Neural cell (in vitro differentiated cells): ENCODE measurements at regions not wholly inside any gene's neighbourhood (a gene's known extent, or its start where the extent isn't known, plus 50 kb on each side); places are given as distances from the start of the nearest gene placed in this dataset.

ENCODE experiments used
- H2AFZ ChIP-seq: fragments of 200-600, 300-800 bp; sonication (generic), shearing (Covaris generic); 2 replicates; pipeline ENCODE4 v1.6.0; 2014; ENCODE audit warnings: low read depth, mild to moderate bottlenecking, antibody characterized with exemption, low read length, moderate library complexity
- H3F3A ChIP-seq: fragments of 200-600 bp; shearing (Covaris generic); 2 replicates; pipeline ENCODE4 v1.6.1; 2016; ENCODE audit warnings: mild to moderate bottlenecking, moderate library complexity, mixed read lengths, antibody characterized with exemption, low read length; ENCODE audit not compliant: insufficient read depth, poor library complexity, severe bottlenecking
- H3K27ac ChIP-seq: fragments of 200-600, 300-800 bp; sonication (generic), shearing (Covaris generic); 2 replicates; pipeline ENCODE4 v1.5.1; 2014; ENCODE audit warnings: mild to moderate bottlenecking, low read length, moderate library complexity
- H3K27me3 ChIP-seq: fragments of 300-800, 200-600 bp; sonication (generic), shearing (Covaris generic); 2 replicates; pipeline ENCODE4 v1.6.0; 2014; ENCODE audit warnings: mild to moderate bottlenecking, low read depth, low read length, moderate library complexity; ENCODE audit not compliant: insufficient read depth
- H3K36me3 ChIP-seq: fragments of 300-800, 200-600 bp; sonication (generic), shearing (Covaris generic); 2 replicates; pipeline ENCODE4 v1.5.1; 2014; ENCODE audit warnings: mild to moderate bottlenecking, antibody characterized with exemption, low read length, moderate library complexity; ENCODE audit not compliant: insufficient read depth
- H3K4me2 ChIP-seq: fragments of 300-800, 200-600 bp; sonication (generic), shearing (Covaris generic); 2 replicates; pipeline ENCODE4 v1.6.0; 2014; ENCODE audit warnings: mild to moderate bottlenecking, low read length
- H3K4me3 ChIP-seq: fragments of 300-800, 200-600 bp; sonication (generic), shearing (Covaris generic); 2 replicates; pipeline ENCODE4 v1.5.1; 2014; ENCODE audit warnings: mild to moderate bottlenecking, low read length, moderate library complexity
- H3K79me2 ChIP-seq: fragments of 200-600 bp; shearing (Covaris generic); replicated peaks from 2 replicates; pipeline ENCODE4 v1.6.0; 2014; ENCODE audit warnings: mild to moderate bottlenecking, low read length, moderate library complexity; ENCODE audit not compliant: insufficient read depth
- H3K9ac ChIP-seq: fragments of 300-800, 200-600 bp; sonication (generic), shearing (Covaris generic); 2 replicates; pipeline ENCODE4 v1.6.1; 2016; ENCODE audit warnings: mild to moderate bottlenecking, low read length, mixed read lengths
- H3K9me2 ChIP-seq: fragments of 200-600 bp; shearing (Covaris generic); 2 replicates; pipeline ENCODE4 v1.6.1; 2016; ENCODE audit warnings: mild to moderate bottlenecking, low read length, mixed read lengths; ENCODE audit not compliant: insufficient read depth
- H3K9me3 ChIP-seq: fragments of 200-600, 300-800 bp; sonication (generic), shearing (Covaris generic); 2 replicates; pipeline ENCODE4 v1.6.1; 2016; ENCODE audit warnings: mild to moderate bottlenecking, mixed run types, low read length, moderate library complexity, mixed read lengths
- H4K20me1 ChIP-seq: fragments of 200-600 bp; shearing (Covaris generic); 2 replicates; pipeline ENCODE4 v1.6.1; 2016; ENCODE audit warnings: mild to moderate bottlenecking, mixed run types; ENCODE audit not compliant: insufficient read depth
- CTCF ChIP-seq: fragments of 450-650 bp; IDR thresholded peaks from 2 replicates; pipeline ENCODE4 v1.5.1; 2014; ENCODE audit warnings: antibody characterized with exemption, mild to moderate bottlenecking, moderate library complexity; ENCODE audit not compliant: poor library complexity, severe bottlenecking
- EP300 ChIP-seq: fragments of 450-650 bp; conservative IDR thresholded peaks from 2 replicates; pipeline ENCODE4 v1.6.1; 2014; ENCODE audit warnings: antibody characterized with exemption, mild to moderate bottlenecking, moderate library complexity; ENCODE audit not compliant: poor library complexity, severe bottlenecking
- EZH2 ChIP-seq: fragments of 200-600, 300-800 bp; shearing (Covaris generic), sonication (generic); IDR thresholded peaks from 2 replicates; pipeline ENCODE4 v1.6.1; 2014; ENCODE audit warnings: antibody characterized with exemption, low read length, borderline replicate concordance, mild to moderate bottlenecking; ENCODE audit not compliant: insufficient read depth, poor library complexity, severe bottlenecking
- MXI1 ChIP-seq: fragments of 450-650 bp; conservative IDR thresholded peaks from 2 replicates; pipeline ENCODE4 v1.6.1; 2014; ENCODE audit warnings: antibody characterized with exemption, mild to moderate bottlenecking; ENCODE audit not compliant: poor library complexity, severe bottlenecking
- POLR2AphosphoS5 ChIP-seq: IDR thresholded peaks from 2 replicates; pipeline ENCODE4 v1.6.1; 2012
- RAD21 ChIP-seq: fragments of 450-650 bp; conservative IDR thresholded peaks from 2 replicates; pipeline ENCODE4 v1.6.1; 2014; ENCODE audit warnings: antibody characterized with exemption, mild to moderate bottlenecking, moderate library complexity
- REST ChIP-seq: IDR thresholded peaks from 2 replicates; pipeline ENCODE4 v1.6.1; 2012; ENCODE audit warnings: borderline replicate concordance
- SMC3 ChIP-seq: fragments of 450-650 bp; conservative IDR thresholded peaks from 2 replicates; pipeline ENCODE4 v1.6.1; 2014; ENCODE audit warnings: antibody characterized with exemption, mild to moderate bottlenecking, moderate library complexity; ENCODE audit not compliant: poor library complexity
- TAF1 ChIP-seq: IDR thresholded peaks from 2 replicates; pipeline ENCODE4 v1.6.1; 2012; ENCODE audit warnings: low read depth

GRCh38 chr4:175341203-175341755, 423.1 kb downstream of the ADAM29 start:
- H3K4me3 ChIP-seq = no peak overlapping the region
- H2AFZ ChIP-seq = no peak overlapping the region
- H3K9me3 ChIP-seq = no peaks in the 10 kb centered on the region
- no peak overlapping the region for H3K27ac ChIP-seq
- H3K9ac ChIP-seq = no peak overlapping the region
- TF ChIP-seq EZH2 = no peak
- no peak for TF ChIP-seq POLR2AphosphoS5
- no peak for TF ChIP-seq RAD21
- TF ChIP-seq MXI1 = no peak
- TF ChIP-seq SMC3 = no peak
- no peak for TF ChIP-seq REST
- TF ChIP-seq TAF1 = no peak
- no peak for TF ChIP-seq EP300
- no peak for TF ChIP-seq CTCF
- no peaks in the 10 kb centered on the region for H3K79me2 ChIP-seq
- H3K27me3 ChIP-seq = no peaks in the 10 kb centered on the region
- H4K20me1 ChIP-seq = no peaks in the 10 kb centered on the region
- no peaks in the 10 kb centered on the region for H3K36me3 ChIP-seq
- no peak overlapping the region for H3K4me2 ChIP-seq
- H3K9me2 ChIP-seq = no peaks in the 10 kb centered on the region
- H3F3A ChIP-seq = no peaks in the 10 kb centered on the region

GRCh38 chr4:175346376-175346775, 428.2 kb downstream of the ADAM29 start:
- Histone ChIP-seq H3K9me3 (no peaks in the 10 kb centered on the region), H3F3A (no peaks in the 10 kb centered on the region), H4K20me1 (no peaks in the 10 kb centered on the region), H3K27ac (no peak overlapping the region), H2AFZ (no peak overlapping the region), H3K9ac (no peak overlapping the region), H3K4me2 (no peak overlapping the region), H3K9me2 (no peaks in the 10 kb centered on the region), H3K27me3 (no peaks in the 10 kb centered on the region), H3K4me3 (no peak overlapping the region), H3K79me2 (no peaks in the 10 kb centered on the region), H3K36me3 (no peaks in the 10 kb centered on the region)
- no peak for TF ChIP-seq REST
- no peak for TF ChIP-seq CTCF
